Esophagus squamous epithelium (tissue), 5 donors: ENCODE measurements at regions not wholly inside any gene's neighbourhood (a gene's known extent, or its start where the extent isn't known, plus 50 kb on each side); places are given as distances from the start of the nearest gene placed in this dataset.

Experiments used
- DNase-seq: peaks from one replicate; lab custom pipeline; 2025; lab: John Stamatoyannopoulos, UW
- H3K27ac ChIP-seq, 4 donors: fragments of 200-600 bp; sonication (generic); one replicate each; pipeline ENCODE4 v1.5.1; 2016 to 2019; ENCODE audit warnings: mild to moderate bottlenecking in 1 of 4
- H3K27me3 ChIP-seq, 4 donors: fragments of 200-600 bp; sonication (generic); 1 replicate in 3 of 4; 2 replicates in 1 of 4; pipeline versions ENCODE4 v1.5.1 to v1.6.0; 2017 to 2021; ENCODE audit warnings: antibody characterized with exemption in 1 of 4
- H3K36me3 ChIP-seq, 3 donors: fragments of 200-600 bp; sonication (generic); one replicate each; pipeline ENCODE4 v1.5.1; 2016 to 2019
- H3K4me1 ChIP-seq, 3 donors: fragments of 200-600 bp; sonication (generic); one replicate each; pipeline ENCODE4 v1.5.1; 2017 to 2019
- H3K4me3 ChIP-seq, 4 donors: fragments of 200-600 bp; sonication (generic); 1 replicate in 3 of 4; 2 replicates in 1 of 4; pipeline ENCODE4 v1.5.1; 2016 to 2019; ENCODE audit warnings: mild to moderate bottlenecking in 2 of 4, moderate library complexity in 1 of 4
- H3K9me3 ChIP-seq, 3 donors: fragments of 200-600 bp; sonication (generic); one replicate each; pipeline ENCODE4 v1.5.1; 2016 to 2019
- CTCF ChIP-seq, 6 experiments: fragments of 450-650 bp in 4 of 6; fragments of 200-600 bp in 2 of 6; sonication (generic) in 2 of 6; IDR thresholded peaks; one replicate each; pipeline ENCODE4 v1.5.1; 2016 to 2019; ENCODE audit warnings: antibody characterized with exemption in 6 of 6, mild to moderate bottlenecking in 4 of 6, moderate library complexity in 4 of 6
- POLR2A ChIP-seq, 4 donors: fragments of 450-650 bp; IDR thresholded peaks; one replicate each; pipeline ENCODE4 v1.6.1; 2017; ENCODE audit warnings: antibody characterized with exemption in 4 of 4, mild to moderate bottlenecking in 4 of 4, moderate library complexity in 3 of 4
- WGBS, 2 donors: methylation state at CpG; one replicate each; pipeline ENCODE4 v1.1.5; 2018; 5-methylcytosine and 5-hydroxymethylcytosine counted together
- intact Hi-C: fragments of 100-400 bp; cut with DNase I; formaldehyde crosslinking; loops from one replicate; pipeline ENCODE4 v1.15.0; 2022
- donor health status: DM: yes; HTN: yes; CAD: no.

GRCh38 chr4:24339260-24339659, 245.1 kb downstream of the DHX15 start:
- WGBS, 2 donors = 79 to 85% methylated on average over 5 of the region's 5 CpGs

GRCh38 chr4:24337451-24338190, 246.7 kb downstream of the DHX15 start:
- no peaks in the 10 kb centered on the region for H3K4me1 ChIP-seq
- no peaks in the 10 kb centered on the region for H3K36me3 ChIP-seq
- intact Hi-C loops = no loop called here
- TF ChIP-seq POLR2A (IDR thresholded peaks at IDR 0.05) (no peak), CTCF (IDR thresholded peaks at IDR 0.05) (no peak)
- 84 to 90% methylated on average over 13 of the region's 13 CpGs for WGBS, 2 donors
- DNase-seq = no peak
- H3K4me3 ChIP-seq = no peak overlapping the region
- no peak overlapping the region for H3K27ac ChIP-seq
- H3K27me3 ChIP-seq = no peaks in the 10 kb centered on the region
- H3K9me3 ChIP-seq = no peaks in the 10 kb centered on the region

More at GRCh38 chr4:24339260-24339659, 245.1 kb downstream of the DHX15 start:
- no peak for TF ChIP-seq POLR2A (IDR thresholded peaks at IDR 0.05)
- no peak for TF ChIP-seq CTCF (IDR thresholded peaks at IDR 0.05)
- Histone ChIP-seq H3K4me1 (no peaks in the 10 kb centered on the region), H3K4me3 (no peak overlapping the region), H3K9me3 (no peaks in the 10 kb centered on the region), H3K27ac (no peak overlapping the region), H3K36me3 (no peaks in the 10 kb centered on the region), H3K27me3 (no peaks in the 10 kb centered on the region)
- no peak for DNase-seq
- intact Hi-C loops = no loop called here

- intact Hi-C loops = no loop called here
- TF ChIP-seq POLR2A (IDR thresholded peaks at IDR 0.05) (no peak), CTCF (IDR thresholded peaks at IDR 0.05) (no peak)
- no peaks in the 10 kb centered on the region for H3K9me3 ChIP-seq
- H3K36me3 ChIP-seq = no peaks in the 10 kb centered on the region
- no peak overlapping the region for H3K27ac ChIP-seq
- H3K27me3 ChIP-seq = peaks cover 0 to 5% (median 0%) of the 10 kb centered on the region in 4 donors
- WGBS, 2 donors = 93 to 95% methylated on average over 4 of the region's 4 CpGs
- H3K4me3 ChIP-seq = no peak overlapping the region
- DNase-seq = no peak
- H3K4me1 ChIP-seq = no peaks in the 10 kb centered on the region
Measured at GRCh38 chr4:24335616-24336015, 248.7 kb downstream of the DHX15 start.

- no peaks in the 10 kb centered on the region for H3K4me1 ChIP-seq
- 84 to 93% methylated on average over 3 of the region's 3 CpGs for WGBS, 2 donors
- no peak overlapping the region for H3K4me3 ChIP-seq
- H3K27ac ChIP-seq = no peak overlapping the region
- intact Hi-C loops = no loop called here
- no peak for DNase-seq
- H3K27me3 ChIP-seq = peaks cover 0 to 9% (median 0%) of the 10 kb centered on the region in 4 donors
- TF ChIP-seq CTCF (IDR thresholded peaks at IDR 0.05) = no peak
- TF ChIP-seq POLR2A (IDR thresholded peaks at IDR 0.05) = no peak
- no peaks in the 10 kb centered on the region for H3K36me3 ChIP-seq
- H3K9me3 ChIP-seq = no peaks in the 10 kb centered on the region
Measured at GRCh38 chr4:24334906-24335305, 249.4 kb downstream of the DHX15 start.

- intact Hi-C loops = no loop called here
- no peak overlapping the region for H3K4me3 ChIP-seq
- no peaks in the 10 kb centered on the region for H3K36me3 ChIP-seq
- peaks cover 0 to 9% (median 0%) of the 10 kb centered on the region in 4 donors for H3K27me3 ChIP-seq
- TF ChIP-seq POLR2A (IDR thresholded peaks at IDR 0.05) (no peak), CTCF (IDR thresholded peaks at IDR 0.05) (no peak)
- H3K4me1 ChIP-seq = no peaks in the 10 kb centered on the region
- H3K27ac ChIP-seq = no peak overlapping the region
- no peak for DNase-seq
- no peaks in the 10 kb centered on the region for H3K9me3 ChIP-seq
Measured at GRCh38 chr4:24330573-24330972, 253.8 kb downstream of the DHX15 start.
